Endothelial cell of umbilical vein (primary cell): ENCODE measurements at regions not wholly inside any gene's neighbourhood (a gene's known extent, or its start where the extent isn't known, plus 50 kb on each side); places are given as distances from the start of the nearest gene placed in this dataset.

Experiments used
- CTCF ChIP-seq, 2 donors: IDR thresholded peaks; 1 replicate in 1 of 2; 2 replicates in 1 of 2; pipeline ENCODE4 v1.5.1; 2011; ENCODE audit warnings: low read length in 2 of 2, mild to moderate bottlenecking in 2 of 2, moderate library complexity in 2 of 2, control low read depth in 1 of 2, inconsistent platforms in 1 of 2, low read depth in 1 of 2; ENCODE audit not compliant: insufficient read depth in 1 of 2; ENCODE audit errors: extremely low read depth in 1 of 2
- EZH2 ChIP-seq: IDR thresholded peaks from 2 replicates; pipeline ENCODE4 v1.6.1; 2012; ENCODE audit warnings: borderline replicate concordance, low read depth, mild to moderate bottlenecking, moderate library complexity, low read length, inconsistent platforms; ENCODE audit not compliant: severe bottlenecking
- MAX ChIP-seq: IDR thresholded peaks from 2 replicates; pipeline ENCODE4 v1.6.1; 2011; ENCODE audit not compliant: insufficient read depth, insufficient read length
- MYC ChIP-seq: IDR thresholded peaks from one replicate; pipeline ENCODE4 v1.6.1; 2011; ENCODE audit warnings: mild to moderate bottlenecking, low read depth, low read length
- POLR2A ChIP-seq: IDR thresholded peaks from 2 replicates; pipeline ENCODE4 v1.6.1; 2012; ENCODE audit warnings: low read depth, mild to moderate bottlenecking, control low read depth, low read length
- POLR2AphosphoS5 ChIP-seq: IDR thresholded peaks from 2 replicates; pipeline ENCODE4 v1.6.1; 2012; ENCODE audit warnings: low read depth, mild to moderate bottlenecking, control low read depth, low read length, moderate library complexity; ENCODE audit not compliant: insufficient read depth

DNA sequence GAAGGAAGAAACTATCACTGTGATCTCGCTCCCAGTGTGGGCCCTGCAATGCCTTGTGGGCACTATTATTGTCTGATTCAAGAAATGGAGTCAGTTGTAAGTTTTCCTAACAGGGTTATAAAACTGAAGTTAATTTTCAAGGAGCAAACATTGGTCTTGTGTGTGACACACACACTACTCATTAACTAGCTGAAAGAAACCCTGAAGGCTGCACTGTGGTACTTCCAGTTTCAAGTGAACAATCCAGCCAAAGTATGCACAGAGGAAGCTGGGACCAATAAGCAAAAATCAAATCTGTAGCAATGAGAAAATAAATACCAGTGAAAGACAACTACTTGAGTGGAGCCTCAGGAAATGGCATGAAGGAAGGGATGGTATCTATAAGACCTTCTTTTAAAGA is 506.6 kb upstream of the POT1 start:
- no peak for TF ChIP-seq CTCF (IDR thresholded peaks at IDR 0.05; ENCODE audit: extremely low read depth in 1 of 2, insufficient read depth in 1 of 2, low read depth in 1 of 2, low read length in 2 of 2)
- no peak for TF ChIP-seq POLR2AphosphoS5
- no peak for TF ChIP-seq MYC
- TF ChIP-seq POLR2A, result no peak
- TF ChIP-seq EZH2, result no peak
- no peak for TF ChIP-seq MAX
